HEK293T (cell line): ENCODE measurements at regions not wholly inside any gene's neighbourhood (a gene's known extent, or its start where the extent isn't known, plus 50 kb on each side); places are given as distances from the start of the nearest gene placed in this dataset.

Experiments used
- CTCF ChIA-PET: fragments of 350-600 bp; formaldehyde crosslinking; extraction: SDS; loops from one replicate; lab custom pipeline; 2021; ENCODE audit warnings: antibody characterized with exemption, inconsistent platforms; lab: Yijun Ruan, JAX
- POLR2A ChIA-PET: fragments of 350-600 bp; formaldehyde crosslinking; extraction: SDS; loops from one replicate; lab custom pipeline; 2020; ENCODE audit warnings: antibody characterized with exemption, inconsistent platforms; lab: Yijun Ruan, JAX
- DNase-seq: peaks from one replicate; pipeline ENCODE4 v3.0.0; 2012; ENCODE audit warnings: mixed read lengths; ENCODE audit errors: extremely low spot score
- ARNT ChIP-seq: fragments of 450-650 bp; IDR thresholded peaks from 2 replicates; pipeline ENCODE4 v1.6.1; 2017; ENCODE audit warnings: mild to moderate bottlenecking
- BHLHE40 ChIP-seq: fragments of 450-650 bp; IDR thresholded peaks from 2 replicates; pipeline ENCODE4 v1.6.1; 2016; ENCODE audit warnings: mild to moderate bottlenecking, moderate library complexity, borderline replicate concordance
- CTBP1 ChIP-seq: fragments of 450-650 bp; IDR thresholded peaks from 2 replicates; pipeline ENCODE4 v1.6.1; 2016; ENCODE audit warnings: borderline replicate concordance
- ELF4 ChIP-seq: fragments of 450-650 bp; IDR thresholded peaks from 2 replicates; pipeline ENCODE4 v1.6.1; 2017; ENCODE audit warnings: antibody characterized with exemption
- FOXA1 ChIP-seq: fragments of 450-650 bp; IDR thresholded peaks from 2 replicates; pipeline ENCODE4 v1.6.1; 2016; ENCODE audit warnings: mild to moderate bottlenecking
- FOXK2 ChIP-seq: fragments of 450-650 bp; IDR thresholded peaks from 2 replicates; pipeline ENCODE4 v1.6.1; 2016; ENCODE audit warnings: mild to moderate bottlenecking
- FOXM1 ChIP-seq: fragments of 450-650 bp; IDR thresholded peaks from 2 replicates; pipeline ENCODE4 v1.6.1; 2017; ENCODE audit warnings: mild to moderate bottlenecking, borderline replicate concordance
- HDGF ChIP-seq: fragments of 450-650 bp; IDR thresholded peaks from 2 replicates; pipeline ENCODE4 v1.6.1; 2017; ENCODE audit warnings: antibody characterized with exemption, borderline replicate concordance
- L3MBTL2 ChIP-seq: fragments of 450-650 bp; conservative IDR thresholded peaks from 2 replicates; pipeline ENCODE4 v1.6.1; 2016; ENCODE audit warnings: mild to moderate bottlenecking
- LEF1 ChIP-seq: fragments of 450-650 bp; IDR thresholded peaks from 2 replicates; pipeline ENCODE4 v1.6.1; 2017; ENCODE audit warnings: mild to moderate bottlenecking, borderline replicate concordance
- NFRKB ChIP-seq: fragments of 450-650 bp; IDR thresholded peaks from 2 replicates; pipeline ENCODE4 v1.6.1; 2016; ENCODE audit warnings: mild to moderate bottlenecking, moderate library complexity
- SP1 ChIP-seq: fragments of 450-650 bp; IDR thresholded peaks from 2 replicates; pipeline ENCODE4 v1.6.1; 2017
- SUZ12 ChIP-seq: fragments of 450-650 bp; IDR thresholded peaks from 2 replicates; pipeline ENCODE4 v1.6.1; 2016; ENCODE audit warnings: mild to moderate bottlenecking
- TARDBP ChIP-seq: fragments of 450-650 bp; IDR thresholded peaks from 2 replicates; pipeline ENCODE4 v1.6.1; 2016
- ZNF384 ChIP-seq: fragments of 450-650 bp; IDR thresholded peaks from 2 replicates; pipeline ENCODE4 v1.6.1; 2016
- TF ChIP-seq, protein P1 (sequence below): fragments of 450-650 bp; IDR thresholded peaks from 2 replicates; pipeline ENCODE4 v1.6.1; 2016

DNA sequence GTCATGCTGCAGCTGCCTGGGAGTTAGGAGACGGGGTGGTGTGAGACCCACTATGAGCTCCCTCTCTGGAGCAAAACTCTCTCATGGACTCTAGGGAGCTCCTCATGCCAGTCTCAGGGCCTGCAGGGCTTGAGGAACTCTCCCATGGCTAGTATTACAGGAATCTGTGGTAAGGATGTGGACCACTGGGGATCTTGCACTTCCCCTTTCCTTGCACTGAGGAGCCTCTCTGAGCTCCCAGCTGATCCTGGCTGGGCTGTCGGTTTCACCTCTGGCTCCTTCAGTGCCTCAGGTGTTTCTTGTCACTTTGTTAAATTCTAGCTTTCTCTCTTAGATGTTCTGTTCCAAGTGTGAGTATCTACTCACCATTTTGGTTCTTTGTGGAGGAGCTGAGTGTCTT is 71.6 kb upstream of the IMMP2L start:
- ChIA-PET CTCF (no interaction called here), POLR2A (no interaction called here)
- DNase-seq: no peak
- TF ChIP-seq ZNF384: no peak
- TF ChIP-seq FOXK2: no peak
- no peak for TF ChIP-seq LEF1
- no peak for TF ChIP-seq SUZ12
- no peak for TF ChIP-seq NFRKB
- no peak for TF ChIP-seq ARNT
- TF ChIP-seq SP1: no peak
- TF ChIP-seq L3MBTL2: no peak
- no peak for TF ChIP-seq TARDBP

DNA sequence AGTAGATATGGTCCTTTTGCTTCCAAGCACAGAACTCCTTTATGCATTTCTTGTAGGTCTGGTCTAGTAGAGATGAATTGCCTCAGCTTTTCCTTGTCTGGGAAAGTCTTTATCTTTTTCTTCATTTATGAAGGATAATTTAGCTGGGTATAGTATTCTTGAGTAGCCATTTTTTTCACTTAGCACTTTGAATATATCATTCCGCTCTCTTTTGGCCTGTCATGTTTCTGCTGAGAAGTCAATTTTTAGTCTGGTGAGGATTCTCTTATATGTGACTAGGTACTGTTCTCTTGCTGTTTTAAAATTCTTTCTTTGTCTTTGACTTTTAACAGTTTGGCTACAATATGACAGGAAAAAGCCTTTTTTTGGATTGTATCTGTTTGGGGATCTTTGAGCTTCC is 68.6 kb upstream of the IMMP2L start:
- no peak for DNase-seq
- ChIA-PET CTCF (no interaction called here), POLR2A (no interaction called here)
- TF ChIP-seq FOXA1 (no peak), FOXM1 (no peak), NFRKB (no peak), ELF4 (no peak), ZNF384 (no peak), CTBP1 (no peak), LEF1 (no peak), ARNT (no peak), SUZ12 (no peak), L3MBTL2 (no peak), FOXK2 (no peak), HDGF (no peak), SP1 (no peak), TARDBP (no peak), BHLHE40 (no peak)
- TF ChIP-seq, protein P1, sequence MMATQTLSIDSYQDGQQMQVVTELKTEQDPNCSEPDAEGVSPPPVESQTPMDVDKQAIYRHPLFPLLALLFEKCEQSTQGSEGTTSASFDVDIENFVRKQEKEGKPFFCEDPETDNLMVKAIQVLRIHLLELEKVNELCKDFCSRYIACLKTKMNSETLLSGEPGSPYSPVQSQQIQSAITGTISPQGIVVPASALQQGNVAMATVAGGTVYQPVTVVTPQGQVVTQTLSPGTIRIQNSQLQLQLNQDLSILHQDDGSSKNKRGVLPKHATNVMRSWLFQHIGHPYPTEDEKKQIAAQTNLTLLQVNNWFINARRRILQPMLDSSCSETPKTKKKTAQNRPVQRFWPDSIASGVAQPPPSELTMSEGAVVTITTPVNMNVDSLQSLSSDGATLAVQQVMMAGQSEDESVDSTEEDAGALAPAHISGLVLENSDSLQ: no peak

DNA sequence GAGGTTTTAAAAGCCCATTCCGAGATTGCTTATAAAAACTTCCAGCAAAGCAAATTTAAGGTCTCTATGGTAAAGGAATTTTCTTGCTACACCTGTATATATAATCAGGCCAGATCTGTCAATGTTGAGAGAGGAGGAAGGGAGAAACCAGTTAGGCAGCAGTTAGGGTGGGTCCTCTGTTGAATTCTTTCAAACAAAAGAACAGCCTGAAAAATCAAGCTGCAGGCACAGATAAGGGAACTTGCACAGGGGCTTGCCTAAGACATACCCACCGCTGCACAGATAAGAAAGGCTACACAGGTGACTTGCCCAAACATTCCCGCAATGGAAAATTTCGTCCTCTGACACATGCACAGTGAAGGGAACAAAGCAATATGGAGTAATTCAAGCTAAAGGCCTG is 59.8 kb upstream of the IMMP2L start:
- ChIA-PET CTCF (no interaction called here), POLR2A (no interaction called here)
- no peak for DNase-seq
- no peak for TF ChIP-seq HDGF
- no peak for TF ChIP-seq FOXK2
- no peak for TF ChIP-seq FOXM1
- TF ChIP-seq L3MBTL2: no peak
- TF ChIP-seq LEF1: no peak
- TF ChIP-seq ARNT: no peak
- no peak for TF ChIP-seq ZNF384
- TF ChIP-seq FOXA1: no peak
- TF ChIP-seq BHLHE40: no peak
- TF ChIP-seq ELF4: no peak
- TF ChIP-seq, protein P1: no peak
- TF ChIP-seq CTBP1: no peak
- TF ChIP-seq TARDBP: no peak
- no peak for TF ChIP-seq SUZ12
- TF ChIP-seq NFRKB: no peak
- no peak for TF ChIP-seq SP1
